SU-DHL-6 (cell line): ENCODE measurements at regions not wholly inside any gene's neighbourhood (a gene's known extent, or its start where the extent isn't known, plus 50 kb on each side); places are given as distances from the start of the nearest gene placed in this dataset.

Experiments used
- H2AFZ ChIP-seq: fragments of 200-600 bp; sonication (generic); 2 replicates; pipeline ENCODE4 v1.6.1; 2014; ENCODE audit warnings: low read depth, mild to moderate bottlenecking, moderate library complexity, mixed read lengths, antibody characterized with exemption, low read length; ENCODE audit not compliant: severe bottlenecking
- H3F3A ChIP-seq: fragments of 200-600 bp; shearing (Covaris generic); 2 replicates; pipeline ENCODE4 v1.6.0; 2016; ENCODE audit warnings: antibody characterized with exemption, mild to moderate bottlenecking; ENCODE audit not compliant: insufficient read depth
- H3K27ac ChIP-seq: fragments of 200-600 bp; sonication (generic); 2 replicates; pipeline ENCODE4 v1.5.1; 2016; ENCODE audit warnings: low read depth, mild to moderate bottlenecking, low read length, moderate library complexity, mixed read lengths
- H3K27me3 ChIP-seq: fragments of 200-600 bp; sonication (generic), shearing (Covaris generic); 2 replicates; pipeline ENCODE4 v1.6.0; 2014; ENCODE audit warnings: mild to moderate bottlenecking, low read length
- H3K36me3 ChIP-seq: fragments of 200-600 bp; sonication (generic); 2 replicates; pipeline ENCODE4 v1.6.1; 2014; ENCODE audit warnings: mild to moderate bottlenecking, low read length, mixed read lengths
- H3K4me2 ChIP-seq: fragments of 300-600, 200-600 bp; shearing (Covaris generic), sonication (generic); 2 replicates; pipeline ENCODE4 v1.6.0; 2014; ENCODE audit warnings: low read length, low read depth, mild to moderate bottlenecking; ENCODE audit not compliant: poor library complexity, severe bottlenecking
- H3K4me3 ChIP-seq: fragments of 200-600 bp; sonication (generic); 2 replicates; pipeline ENCODE4 v1.5.1; 2014; ENCODE audit warnings: antibody characterized with exemption, low read length, mild to moderate bottlenecking, mixed read lengths; ENCODE audit not compliant: insufficient read depth, poor library complexity, severe bottlenecking
- H3K79me2 ChIP-seq: fragments of 200-600 bp; sonication (generic); 2 replicates; pipeline ENCODE4 v1.6.1; 2014; ENCODE audit warnings: mild to moderate bottlenecking, low read length, moderate library complexity; ENCODE audit not compliant: insufficient read depth
- H3K9ac ChIP-seq: fragments of 200-600 bp; sonication (generic); 2 replicates; pipeline ENCODE4 v1.7.0; 2014; ENCODE audit warnings: mild to moderate bottlenecking, low read length
- H3K9me2 ChIP-seq: fragments of 200-600 bp; sonication (generic); replicated peaks from 2 replicates; pipeline ENCODE4 v1.6.1; 2014; ENCODE audit warnings: low read length; ENCODE audit not compliant: insufficient read depth
- H3K9me3 ChIP-seq: fragments of 200-600 bp; sonication (generic); 2 replicates; pipeline ENCODE4 v1.6.1; 2014; ENCODE audit warnings: low read length, mixed read lengths; ENCODE audit not compliant: insufficient read depth
- H4K20me1 ChIP-seq: fragments of 200-600 bp; sonication (generic); 2 replicates; pipeline ENCODE4 v1.6.1; 2014; ENCODE audit warnings: low read depth, mild to moderate bottlenecking, antibody characterized with exemption, low read length, moderate library complexity, mixed read lengths
- EZH2phosphoT487 ChIP-seq: fragments of 200-600 bp; sonication (generic), shearing (Covaris generic); conservative IDR thresholded peaks from 2 replicates; pipeline ENCODE4 v1.6.1; 2018; ENCODE audit warnings: mild to moderate bottlenecking, antibody characterized with exemption, low read length, moderate library complexity, mixed read lengths
- TF ChIP-seq, protein P1 (sequence below): fragments of 200-600 bp; sonication (generic); IDR thresholded peaks from one replicate; pipeline ENCODE4 v1.5.1; 2017; ENCODE audit warnings: antibody characterized with exemption, mild to moderate bottlenecking, low read length, moderate library complexity; ENCODE audit not compliant: insufficient read depth, poor library complexity, severe bottlenecking

DNA sequence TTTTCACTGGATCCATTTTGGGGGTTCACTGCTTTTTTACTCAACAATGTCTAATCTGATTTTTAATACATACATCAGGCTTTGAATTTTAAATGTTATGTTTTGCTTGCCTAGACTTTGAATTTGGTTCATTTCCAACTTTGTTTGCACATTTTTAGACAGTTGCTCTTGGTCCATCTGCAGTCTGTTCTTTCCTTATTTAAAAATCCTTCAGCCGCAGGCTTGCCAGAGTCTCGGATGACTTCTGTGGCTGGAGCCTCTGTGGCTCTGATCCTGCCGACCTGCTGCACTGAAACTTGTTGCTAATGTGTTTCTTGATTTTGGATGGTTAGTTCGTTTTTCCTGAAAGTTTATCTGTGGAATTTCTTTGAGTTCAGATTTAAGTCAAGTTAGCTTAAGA is 172.0 kb upstream of the ALKAL2 start:
- Histone ChIP-seq H4K20me1 (no peaks in the 10 kb centered on the region), H3K9me3 (no peaks in the 10 kb centered on the region), H3K36me3 (no peaks in the 10 kb centered on the region), H3K4me3 (no peak overlapping the region), H3K4me2 (no peak overlapping the region), H2AFZ (no peak overlapping the region), H3K79me2 (no peaks in the 10 kb centered on the region), H3K27me3 (no peaks in the 10 kb centered on the region), H3K9me2 (no peaks in the 10 kb centered on the region), H3K9ac (no peak overlapping the region), H3K27ac (no peak overlapping the region), H3F3A (no peaks in the 10 kb centered on the region)
- TF ChIP-seq, protein P1, sequence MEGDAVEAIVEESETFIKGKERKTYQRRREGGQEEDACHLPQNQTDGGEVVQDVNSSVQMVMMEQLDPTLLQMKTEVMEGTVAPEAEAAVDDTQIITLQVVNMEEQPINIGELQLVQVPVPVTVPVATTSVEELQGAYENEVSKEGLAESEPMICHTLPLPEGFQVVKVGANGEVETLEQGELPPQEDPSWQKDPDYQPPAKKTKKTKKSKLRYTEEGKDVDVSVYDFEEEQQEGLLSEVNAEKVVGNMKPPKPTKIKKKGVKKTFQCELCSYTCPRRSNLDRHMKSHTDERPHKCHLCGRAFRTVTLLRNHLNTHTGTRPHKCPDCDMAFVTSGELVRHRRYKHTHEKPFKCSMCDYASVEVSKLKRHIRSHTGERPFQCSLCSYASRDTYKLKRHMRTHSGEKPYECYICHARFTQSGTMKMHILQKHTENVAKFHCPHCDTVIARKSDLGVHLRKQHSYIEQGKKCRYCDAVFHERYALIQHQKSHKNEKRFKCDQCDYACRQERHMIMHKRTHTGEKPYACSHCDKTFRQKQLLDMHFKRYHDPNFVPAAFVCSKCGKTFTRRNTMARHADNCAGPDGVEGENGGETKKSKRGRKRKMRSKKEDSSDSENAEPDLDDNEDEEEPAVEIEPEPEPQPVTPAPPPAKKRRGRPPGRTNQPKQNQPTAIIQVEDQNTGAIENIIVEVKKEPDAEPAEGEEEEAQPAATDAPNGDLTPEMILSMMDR = no peak

DNA sequence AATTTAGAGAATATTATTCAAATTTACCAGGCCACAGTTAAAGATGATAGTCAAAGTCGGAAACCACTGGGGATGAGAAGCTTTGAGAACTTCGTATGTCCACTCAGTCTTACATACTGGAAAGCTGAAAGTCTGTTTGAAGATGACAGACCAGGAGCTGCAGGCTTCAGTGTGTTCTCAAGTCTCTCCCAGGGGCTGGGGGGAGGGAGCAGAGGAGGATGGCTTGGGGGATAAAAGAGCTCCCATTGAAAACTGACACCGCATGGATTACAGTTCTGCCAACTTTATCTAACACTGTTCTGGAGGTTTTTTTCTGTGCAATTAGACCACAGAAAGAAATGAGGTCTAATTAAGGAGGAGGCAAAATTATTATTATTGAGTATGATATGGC is 170.5 kb upstream of the ALKAL2 start:
- no peak overlapping the region for H3K9ac ChIP-seq
- no peaks in the 10 kb centered on the region for H3K9me2 ChIP-seq
- no peak overlapping the region for H3K4me2 ChIP-seq
- H3K27me3 ChIP-seq = no peaks in the 10 kb centered on the region
- TF ChIP-seq, protein P1 = no peak
- no peak for TF ChIP-seq EZH2phosphoT487
- H3K36me3 ChIP-seq = no peaks in the 10 kb centered on the region
- no peaks in the 10 kb centered on the region for H3K79me2 ChIP-seq
- no peak overlapping the region for H2AFZ ChIP-seq
- no peaks in the 10 kb centered on the region for H4K20me1 ChIP-seq
- no peaks in the 10 kb centered on the region for H3F3A ChIP-seq
- H3K9me3 ChIP-seq = no peaks in the 10 kb centered on the region
- no peak overlapping the region for H3K27ac ChIP-seq
- no peak overlapping the region for H3K4me3 ChIP-seq

DNA sequence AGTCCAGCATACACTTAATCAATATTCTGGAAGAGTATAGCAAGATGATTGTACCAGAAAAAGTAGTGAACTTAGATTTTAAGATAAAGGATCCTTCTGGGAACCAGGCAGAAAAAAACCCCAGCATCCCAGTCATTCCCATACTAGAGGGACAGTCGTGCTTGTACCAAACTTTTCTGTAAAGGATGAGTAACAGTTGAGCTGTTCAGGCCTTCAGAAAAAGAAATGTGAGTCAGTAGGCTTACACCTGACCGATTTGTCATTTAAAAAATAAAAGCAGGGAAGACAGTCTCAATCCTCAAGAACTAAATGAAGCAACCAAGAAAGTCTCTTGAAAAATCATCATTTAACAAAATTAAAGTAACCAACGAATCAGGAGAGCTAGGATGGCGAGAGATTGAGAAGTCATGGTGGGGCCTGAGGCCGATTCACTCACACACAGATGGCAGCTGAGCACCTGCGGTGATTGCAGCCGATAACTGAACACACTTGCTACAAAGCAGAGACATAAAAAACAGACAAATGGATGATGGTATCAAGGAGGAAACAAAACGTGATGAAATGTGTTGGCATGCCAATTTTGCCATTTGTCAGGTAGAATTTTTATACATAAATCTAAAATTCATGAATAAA is 170.0 kb upstream of the ALKAL2 start:
- Histone ChIP-seq H3F3A (no peaks in the 10 kb centered on the region), H3K79me2 (no peaks in the 10 kb centered on the region), H3K9me3 (no peaks in the 10 kb centered on the region), H4K20me1 (no peaks in the 10 kb centered on the region), H3K9me2 (no peaks in the 10 kb centered on the region), H3K27ac (no peak overlapping the region), H3K27me3 (no peaks in the 10 kb centered on the region), H3K36me3 (no peaks in the 10 kb centered on the region), H3K4me2 (no peak overlapping the region), H3K9ac (no peak overlapping the region), H2AFZ (no peak overlapping the region), H3K4me3 (no peak overlapping the region)
- TF ChIP-seq, protein P1 = no peak
- TF ChIP-seq EZH2phosphoT487 = no peak
